Ovary (tissue), 3 donors: ENCODE measurements at regions not wholly inside any gene's neighbourhood (a gene's known extent, or its start where the extent isn't known, plus 50 kb on each side); places are given as distances from the start of the nearest gene placed in this dataset.

Experiments
- CTCF ChIP-seq, 3 donors: fragments of 450-650 bp in 2 of 3; fragments of 200-600 bp in 1 of 3; IDR thresholded peaks; one replicate each; pipeline versions ENCODE4 v1.5.1 to v1.8.0; 2016 to 2022; ENCODE audit warnings: antibody characterized with exemption in 3 of 3, mild to moderate bottlenecking in 1 of 3
- EP300 ChIP-seq: sonication (generic); formaldehyde crosslinking; IDR thresholded peaks from one replicate; pipeline ENCODE4 v1.6.1; 2017; ENCODE audit warnings: antibody characterized with exemption
- POLR2A ChIP-seq: fragments of 450-650 bp; IDR thresholded peaks from one replicate; pipeline ENCODE4 v1.6.1; 2017; ENCODE audit warnings: antibody characterized with exemption, mild to moderate bottlenecking, moderate library complexity
- donor health status: DM: no; HTN: no; CAD: no.

- TF ChIP-seq CTCF (IDR thresholded peaks at IDR 0.05) (no peak), POLR2A (no peak), EP300 (no peak)
Observed at GRCh38 chr13:110981379-110981778, 66.5 kb upstream of the ANKRD10 start.
